Activated CD8-positive, alpha-beta T cell treated with anti-CD3 and anti-CD28 coated beads for 36 hours (primary cell): ENCODE measurements at regions not wholly inside any gene's neighbourhood (a gene's known extent, or its start where the extent isn't known, plus 50 kb on each side); places are given as distances from the start of the nearest gene placed in this dataset.

ENCODE experiments used
- ATAC-seq: fragments of 200-7000 bp; cut with Tn5 transposase; one replicate; pipeline ENCODE4 v1.10.0; 2021; ENCODE audit warnings: mild to moderate bottlenecking, moderate library complexity
- CTCF ChIA-PET: fragments of 350-600 bp; sonication (Branson Sonifier 250); formaldehyde crosslinking; loops from one replicate; lab custom pipeline; 2021; ENCODE audit warnings: antibody characterized with exemption; lab: Charles Lee
- POLR2A ChIA-PET: fragments of 350-600 bp; sonication (Branson Sonifier 250); formaldehyde crosslinking; loops from one replicate; lab custom pipeline; 2021; ENCODE audit warnings: antibody characterized with exemption; lab: Charles Lee
- DNase-seq: peaks from one replicate; pipeline ENCODE4 v3.0.0-alpha.2; 2020
- H3K27ac Mint-ChIP-seq: one replicate; pipeline ENCODE4 v1.8.0; 2021; ENCODE audit warnings: mild to moderate bottlenecking, mixed read lengths
- H3K27me3 Mint-ChIP-seq: one replicate; pipeline ENCODE4 v1.8.0; 2021; ENCODE audit warnings: mixed read lengths
- H3K36me3 Mint-ChIP-seq: one replicate; pipeline ENCODE4 v1.8.0; 2021; ENCODE audit warnings: low read depth, mixed read lengths
- H3K4me1 Mint-ChIP-seq: one replicate; pipeline ENCODE4 v1.8.0; 2021; ENCODE audit warnings: low read depth, mixed read lengths
- H3K4me3 Mint-ChIP-seq: one replicate; pipeline ENCODE4 v1.8.0; 2021; ENCODE audit warnings: mild to moderate bottlenecking, moderate library complexity, mixed read lengths
- H3K9me3 Mint-ChIP-seq: one replicate; pipeline ENCODE4 v1.8.0; 2021; ENCODE audit warnings: mixed read lengths
- CTCF ChIP-seq: fragments of 200-600 bp; IDR thresholded peaks from one replicate; pipeline ENCODE4 v1.8.0; 2022; ENCODE audit warnings: antibody characterized with exemption, mild to moderate bottlenecking
- intact Hi-C: fragments of 100-400 bp; cut with micrococcal nuclease; formaldehyde crosslinking; loops from one replicate; pipeline ENCODE4 v1.10.0; 2022

GRCh38 chr21:32132881-32133280, 146.0 kb downstream of the MIS18A start:
- peaks cover 7% of the 10 kb centered on the region for H3K27me3 Mint-ChIP-seq
- H3K27ac Mint-ChIP-seq, result no peak overlapping the region
- no peaks in the 10 kb centered on the region for H3K4me1 Mint-ChIP-seq
- H3K9me3 Mint-ChIP-seq, result peaks cover 2% of the 10 kb centered on the region
- DNase-seq, result no peak
- no peak overlapping the region for H3K4me3 Mint-ChIP-seq
- H3K36me3 Mint-ChIP-seq, result no peaks in the 10 kb centered on the region
- CTCF ChIA-PET, result no interaction called here
- ATAC-seq, result no peak
- TF ChIP-seq CTCF, result no peak
- intact Hi-C loops, result no loop called here
- POLR2A ChIA-PET, result interaction anchor here (1.3 kb wide), 1 partner anchor 70 kb away, joined by 3 read pairs; no protein-coding TSS in a partner anchor

GRCh38 chr21:32132409-32132808, 146.4 kb downstream of the MIS18A start:
- Mint-ChIP-seq H3K4me1 (no peaks in the 10 kb centered on the region), H3K27ac (no peak overlapping the region), H3K9me3 (peaks cover 2% of the 10 kb centered on the region), H3K4me3 (no peak overlapping the region), H3K27me3 (peaks cover 7% of the 10 kb centered on the region), H3K36me3 (no peaks in the 10 kb centered on the region)
- ChIA-PET CTCF (no interaction called here), POLR2A (interaction anchor here (1.3 kb wide), 1 partner anchor 69 kb away, joined by 3 read pairs; no protein-coding TSS in a partner anchor)
- intact Hi-C loops, result no loop called here
- TF ChIP-seq CTCF, result no peak
- DNase-seq (no peak), ATAC-seq (no peak)

DNA sequence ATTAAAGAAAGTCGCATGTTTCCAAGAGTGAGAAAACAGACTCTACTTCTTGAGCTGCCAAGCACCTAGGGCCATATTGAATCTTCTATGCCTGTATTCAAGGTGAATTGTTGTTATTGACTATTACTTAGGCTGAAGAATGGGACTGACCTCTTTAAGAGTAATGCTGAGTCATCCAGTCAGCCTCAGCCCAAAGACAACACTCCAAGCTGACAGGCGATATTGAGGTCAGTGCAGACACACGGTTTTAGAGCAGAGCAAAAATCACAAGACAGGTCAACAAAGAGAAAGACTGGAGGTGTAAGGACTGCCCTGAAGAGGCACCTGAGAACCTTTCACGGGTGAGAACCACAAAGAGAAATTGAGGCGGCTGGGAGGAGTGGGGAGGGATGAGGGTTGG, 146.9 kb downstream of the MIS18A start:
- intact Hi-C loops, result no loop called here
- TF ChIP-seq CTCF, result no peak
- Mint-ChIP-seq H3K4me1 (no peaks in the 10 kb centered on the region), H3K9me3 (peaks cover under 1% of the 10 kb centered on the region), H3K27me3 (peaks cover 7% of the 10 kb centered on the region), H3K27ac (no peak overlapping the region), H3K4me3 (no peak overlapping the region), H3K36me3 (no peaks in the 10 kb centered on the region)
- CTCF ChIA-PET, result no interaction called here
- POLR2A ChIA-PET, result no interaction called here
- DNase-seq (no peak), ATAC-seq (no peak)

GRCh38 chr21:32131164-32131563, 147.7 kb downstream of the MIS18A start:
- H3K27ac Mint-ChIP-seq, result no peak overlapping the region
- H3K4me3 Mint-ChIP-seq, result no peak overlapping the region
- no peaks in the 10 kb centered on the region for H3K4me1 Mint-ChIP-seq
- TF ChIP-seq CTCF, result no peak
- no peaks in the 10 kb centered on the region for H3K9me3 Mint-ChIP-seq
- intact Hi-C loops, result no loop called here
- H3K27me3 Mint-ChIP-seq, result peaks cover 8% of the 10 kb centered on the region
- no peak for DNase-seq
- ChIA-PET CTCF (no interaction called here), POLR2A (no interaction called here)
- no peaks in the 10 kb centered on the region for H3K36me3 Mint-ChIP-seq
- ATAC-seq, result no peak

- Mint-ChIP-seq H3K27ac (no peak overlapping the region), H3K9me3 (no peaks in the 10 kb centered on the region), H3K36me3 (no peaks in the 10 kb centered on the region), H3K4me3 (no peak overlapping the region), H3K27me3 (peaks cover 7% of the 10 kb centered on the region), H3K4me1 (no peaks in the 10 kb centered on the region)
- intact Hi-C loops, result no loop called here
- no peak for TF ChIP-seq CTCF
- ChIA-PET CTCF (no interaction called here), POLR2A (no interaction called here)
- DNase-seq, result no peak
- no peak for ATAC-seq
Observed at GRCh38 chr21:32130031-32130891, 148.6 kb downstream of the MIS18A start.
